HEK293 (cell line): ENCODE measurements at regions not wholly inside any gene's neighbourhood (a gene's known extent, or its start where the extent isn't known, plus 50 kb on each side); places are given as distances from the start of the nearest gene placed in this dataset.

ENCODE experiments used
- CTCF ChIP-seq: fragments of 450-650 bp; formaldehyde crosslinking; IDR thresholded peaks from 2 replicates; pipeline ENCODE4 v1.5.1; 2016; ENCODE audit warnings: missing biosample characterization, missing genetic modification characterization
- YY1 ChIP-seq: fragments of 450-650 bp; formaldehyde crosslinking; IDR thresholded peaks from 2 replicates; pipeline ENCODE4 v1.5.1; 2018; ENCODE audit warnings: missing biosample characterization, missing genetic modification characterization
- ZNF24 ChIP-seq: fragments of 450-650 bp; formaldehyde crosslinking; IDR thresholded peaks from 2 replicates; pipeline ENCODE4 v1.5.1; 2016; ENCODE audit warnings: missing biosample characterization, missing genetic modification characterization
- ZNF362 ChIP-seq: fragments of 450-650 bp; formaldehyde crosslinking; IDR thresholded peaks from 2 replicates; pipeline ENCODE4 v1.5.1; 2016; ENCODE audit warnings: missing biosample characterization, missing genetic modification characterization
- ZNF473 ChIP-seq: fragments of 450-650 bp; formaldehyde crosslinking; IDR thresholded peaks from 2 replicates; pipeline ENCODE4 v1.5.1; 2017; ENCODE audit warnings: missing biosample characterization, missing genetic modification characterization

- TF ChIP-seq YY1 (tag by site-specific recombination) (no peak), ZNF362 (tag by site-specific recombination) (no peak), ZNF24 (tag by site-specific recombination) (no peak), CTCF (no peak), ZNF473 (no peak)
These were observed 93.5 kb upstream of the EFNA5 start for GRCh38 chr5:107764282-107764681.
